Glomerular visceral epithelial cell (primary cell): ENCODE measurements at regions not wholly inside any gene's neighbourhood (a gene's known extent, or its start where the extent isn't known, plus 50 kb on each side); places are given as distances from the start of the nearest gene placed in this dataset.

Experiments used
- DNase-seq: peaks from one replicate; pipeline ENCODE4 v3.0.0-alpha.2; 2016; ENCODE audit errors: extremely low spot score

- no peak for DNase-seq
These were observed 65.8 kb downstream of the ETAA1 start for GRCh38 chr2:67462738-67463496.

GRCh38 chr2:67463810-67464209 is 66.7 kb downstream of the ETAA1 start:
- peak; percentile 73 for DNase-seq

GRCh38 chr2:67465623-67466022 is 68.5 kb downstream of the ETAA1 start:
- DNase-seq = no peak

DNA sequence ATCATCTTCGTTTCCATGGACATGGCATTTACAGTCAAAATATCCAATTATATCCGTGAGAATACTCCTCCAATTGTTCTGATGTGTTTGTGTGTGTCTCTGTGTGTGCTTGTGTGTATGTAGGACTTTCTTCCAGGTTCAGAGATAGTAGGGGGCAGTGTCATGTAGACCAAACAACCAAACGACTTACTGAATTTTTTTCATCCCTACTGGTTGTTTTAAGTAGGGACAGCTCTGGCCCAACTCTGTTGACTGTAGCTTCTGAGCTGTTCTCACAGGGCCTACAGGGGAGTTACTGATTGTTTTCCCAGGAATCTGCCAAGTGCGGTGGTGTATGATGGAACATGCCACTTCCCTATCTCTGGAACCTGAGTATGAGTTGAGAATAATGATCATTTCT is 69.6 kb downstream of the ETAA1 start:
- DNase-seq = no peak

DNA sequence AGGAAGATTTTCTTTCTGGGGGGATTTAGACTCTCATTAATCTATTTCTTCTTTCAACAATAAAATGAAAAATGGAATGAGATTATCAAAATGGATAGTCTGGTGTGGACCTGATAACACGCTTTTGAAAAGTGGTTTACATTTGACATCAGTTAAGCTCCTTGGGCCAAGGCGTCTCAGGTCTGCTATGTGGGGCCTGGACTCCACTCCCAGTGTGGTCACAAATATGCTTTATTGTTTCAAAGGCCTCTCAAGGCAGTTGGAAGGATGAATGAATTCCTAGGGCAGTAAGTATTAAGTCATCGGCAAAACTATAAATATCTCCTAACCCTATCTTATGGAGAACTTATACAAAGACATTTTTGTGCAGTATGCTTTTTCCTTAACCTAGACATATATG is 74.5 kb downstream of the ETAA1 start:
- DNase-seq = no peak

- DNase-seq = peak; percentile 31
These were observed 80.0 kb downstream of the ETAA1 start for GRCh38 chr2:67476809-67477790.

DNA sequence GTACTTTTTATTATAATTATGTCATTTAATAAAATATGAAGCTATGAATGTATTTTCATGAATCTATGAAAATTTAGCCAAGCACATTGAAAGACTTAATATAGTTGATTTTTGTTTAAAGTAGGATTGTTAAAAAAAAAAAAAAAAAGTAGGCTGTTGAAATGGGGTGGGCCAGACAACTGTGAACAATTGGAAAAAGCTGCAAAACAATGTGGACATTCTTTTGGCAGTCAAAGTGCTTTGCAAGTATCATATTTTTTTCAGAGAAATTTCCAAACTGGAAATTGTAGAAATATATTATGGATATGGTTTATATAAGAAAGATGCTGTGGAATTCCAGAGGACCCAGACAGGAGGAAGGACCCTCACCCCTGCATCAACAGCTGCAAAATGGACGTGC is 82.1 kb downstream of the ETAA1 start:
- DNase-seq = no peak

- no peak for DNase-seq
These were observed 88.3 kb downstream of the ETAA1 start for GRCh38 chr2:67485431-67485830.

GRCh38 chr2:67486041-67486796 is 89.1 kb downstream of the ETAA1 start:
- peak; percentile 10 for DNase-seq

DNA sequence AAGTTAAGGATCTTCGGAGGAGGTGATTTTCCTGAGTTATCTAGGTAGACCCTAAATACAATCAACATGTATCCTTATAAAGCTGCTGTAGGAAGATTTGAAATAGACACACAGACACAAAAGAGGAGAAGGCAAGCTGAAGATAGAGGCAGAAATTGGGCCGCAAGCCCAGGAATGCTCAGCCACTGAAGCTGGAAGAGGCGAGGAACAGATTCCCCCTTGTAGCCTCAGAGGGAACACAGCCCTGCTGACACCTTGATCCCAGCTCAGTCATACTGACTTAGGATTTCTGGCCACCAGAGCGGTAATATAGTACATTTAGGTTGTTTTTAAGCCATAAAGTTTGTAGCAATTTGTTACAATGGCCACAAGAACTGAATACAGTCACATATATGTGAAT is 90.9 kb downstream of the ETAA1 start:
- DNase-seq = no peak

DNA sequence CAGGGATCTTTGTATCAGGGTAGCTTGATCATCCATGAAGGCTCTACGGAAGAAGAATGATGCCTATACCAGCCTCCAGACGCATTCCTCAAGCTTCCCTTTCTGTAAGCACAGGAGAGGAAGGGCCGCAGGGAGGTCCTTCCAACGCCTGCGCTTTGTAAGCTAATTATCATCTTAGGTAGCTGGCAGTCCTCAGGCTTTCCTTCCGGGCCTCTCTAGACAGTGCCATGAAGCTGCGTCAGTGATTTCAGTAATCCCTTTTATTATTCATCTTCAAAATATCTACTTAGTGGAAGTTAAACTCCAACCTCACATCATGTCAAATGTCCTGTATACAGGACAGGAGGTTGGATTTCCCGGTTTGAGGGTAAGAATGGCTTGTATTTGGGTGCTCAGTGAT is 92.3 kb downstream of the ETAA1 start:
- no peak for DNase-seq

GRCh38 chr2:67498931-67499330 is 101.8 kb downstream of the ETAA1 start:
- no peak for DNase-seq

- DNase-seq = no peak
These were observed 102.9 kb downstream of the ETAA1 start for GRCh38 chr2:67499989-67500388.

DNA sequence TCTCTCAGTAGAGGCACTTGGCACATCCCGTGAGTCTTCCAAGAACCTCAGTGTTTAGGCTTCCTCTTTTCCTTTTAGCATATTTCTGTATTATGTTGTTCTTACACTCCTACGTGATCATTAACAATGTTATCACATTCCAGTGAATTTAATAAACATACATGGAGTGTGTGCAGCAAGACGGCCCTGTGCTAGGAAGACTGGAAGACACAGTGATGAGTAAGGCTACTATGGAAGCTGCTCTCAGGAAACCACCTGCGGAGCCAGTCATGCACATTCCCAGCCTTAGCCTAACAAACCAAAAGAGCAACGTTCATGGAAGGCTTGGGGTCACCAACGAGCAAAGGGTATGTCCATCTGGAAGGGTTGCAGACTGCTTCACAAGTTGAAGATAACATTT is 103.4 kb downstream of the ETAA1 start:
- DNase-seq = no peak

- no peak for DNase-seq
These were observed 105.4 kb downstream of the ETAA1 start for GRCh38 chr2:67502346-67503065.

- peak; percentile 5 for DNase-seq
These were observed 106.1 kb downstream of the ETAA1 start for GRCh38 chr2:67503066-67503795.

DNA sequence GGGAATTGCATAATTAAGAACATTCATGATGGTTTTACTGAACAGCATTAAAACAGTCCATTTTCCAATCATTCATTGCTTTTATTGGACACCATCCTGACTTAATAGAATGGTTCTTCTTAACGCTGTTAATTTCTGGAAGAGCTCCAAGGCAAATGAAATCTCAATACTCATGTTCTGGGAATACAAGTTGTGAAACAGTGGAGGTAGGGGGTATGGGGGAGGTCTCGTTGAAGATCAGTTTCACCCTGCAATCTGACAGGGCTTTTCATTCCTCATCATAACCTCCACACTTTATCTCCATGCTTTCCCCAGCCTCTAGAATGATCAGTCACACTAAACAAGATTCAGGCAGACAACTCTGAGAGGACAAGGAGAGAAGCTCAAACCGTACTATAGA is 113.6 kb downstream of the ETAA1 start:
- no peak for DNase-seq

DNA sequence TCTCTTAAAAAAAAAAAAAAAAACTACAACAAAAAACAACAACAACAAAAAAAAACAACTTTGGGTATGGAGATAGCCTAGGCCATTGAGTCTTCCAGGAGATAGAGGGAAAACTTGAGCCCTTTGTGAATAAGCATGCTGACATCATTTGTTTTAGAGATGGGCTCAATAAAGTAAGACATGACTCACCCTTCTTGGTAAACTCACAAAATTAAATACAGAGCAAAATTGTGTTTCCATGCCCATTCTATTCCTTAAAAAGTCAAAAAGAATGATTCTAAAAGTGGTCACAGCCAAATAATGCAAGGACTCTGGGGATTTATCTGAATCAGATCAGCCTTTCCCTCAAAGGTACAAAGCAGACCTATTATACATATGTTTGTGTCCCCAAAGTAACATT is 117.4 kb downstream of the ETAA1 start:
- no peak for DNase-seq

DNA sequence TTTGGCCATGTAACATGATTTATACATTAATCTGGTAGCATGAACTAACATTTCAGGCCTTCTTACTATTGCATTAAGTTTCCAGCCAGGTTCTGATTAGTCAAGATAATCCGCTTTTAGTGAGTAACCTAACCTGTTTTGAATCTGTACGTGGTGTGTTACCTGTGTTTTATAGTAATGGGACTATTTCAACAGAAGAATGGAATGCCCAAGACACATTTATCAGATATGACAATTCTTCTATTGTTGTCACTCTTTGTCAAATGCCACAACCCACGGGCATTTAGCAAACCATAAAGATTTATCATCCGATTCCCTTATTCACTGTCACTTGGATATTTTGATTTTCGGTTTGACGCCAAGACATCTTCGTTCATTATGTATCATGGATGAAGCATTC is 117.9 kb downstream of the ETAA1 start:
- no peak for DNase-seq

DNA sequence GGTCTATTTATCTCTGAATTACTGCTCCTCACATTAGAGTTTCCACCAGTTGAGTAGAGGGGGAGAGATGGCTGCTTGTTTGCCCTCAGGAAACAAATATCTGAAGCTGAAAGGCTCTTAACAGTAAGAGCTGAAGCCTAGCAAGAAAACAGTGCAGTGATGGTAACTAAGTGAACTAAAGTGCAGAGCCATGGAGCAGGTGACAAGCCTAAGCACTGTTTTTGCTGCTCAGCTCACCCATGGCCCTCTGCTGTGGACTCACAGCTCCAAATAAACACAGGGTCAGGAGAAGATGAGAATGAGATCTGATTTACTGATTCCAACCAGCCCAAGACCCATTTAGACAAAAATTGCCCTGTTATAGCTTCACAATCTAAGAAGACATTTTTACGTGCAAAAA is 118.4 kb downstream of the ETAA1 start:
- no peak for DNase-seq

GRCh38 chr2:67516362-67516761 is 119.2 kb downstream of the ETAA1 start:
- DNase-seq = no peak
